Endothelial cell of umbilical vein (primary cell): ENCODE measurements at regions not wholly inside any gene's neighbourhood (a gene's known extent, or its start where the extent isn't known, plus 50 kb on each side); places are given as distances from the start of the nearest gene placed in this dataset.

Experiments
- CTCF ChIP-seq, 2 donors: IDR thresholded peaks; 1 replicate in 1 of 2; 2 replicates in 1 of 2; pipeline ENCODE4 v1.5.1; 2011; ENCODE audit warnings: low read length in 2 of 2, mild to moderate bottlenecking in 2 of 2, moderate library complexity in 2 of 2, control low read depth in 1 of 2, inconsistent platforms in 1 of 2, low read depth in 1 of 2; ENCODE audit not compliant: insufficient read depth in 1 of 2; ENCODE audit errors: extremely low read depth in 1 of 2
- EZH2 ChIP-seq: IDR thresholded peaks from 2 replicates; pipeline ENCODE4 v1.6.1; 2012; ENCODE audit warnings: borderline replicate concordance, low read depth, mild to moderate bottlenecking, moderate library complexity, low read length, inconsistent platforms; ENCODE audit not compliant: severe bottlenecking
- FOS ChIP-seq: IDR thresholded peaks from 2 replicates; pipeline ENCODE4 v1.6.1; 2011; ENCODE audit warnings: mild to moderate bottlenecking, low read length, moderate library complexity, borderline replicate concordance; ENCODE audit not compliant: insufficient read depth
- GATA2 ChIP-seq: IDR thresholded peaks from 2 replicates; pipeline ENCODE4 v1.7.0; 2011; ENCODE audit warnings: low read depth, mild to moderate bottlenecking, moderate library complexity, mixed read lengths, low read length; ENCODE audit not compliant: insufficient read length, insufficient read depth
- JUN ChIP-seq: IDR thresholded peaks from 2 replicates; pipeline ENCODE4 v1.6.1; 2011; ENCODE audit warnings: borderline replicate concordance, low read depth; ENCODE audit not compliant: insufficient read length, insufficient read depth
- MAX ChIP-seq: IDR thresholded peaks from 2 replicates; pipeline ENCODE4 v1.6.1; 2011; ENCODE audit not compliant: insufficient read depth, insufficient read length
- MYC ChIP-seq: IDR thresholded peaks from one replicate; pipeline ENCODE4 v1.6.1; 2011; ENCODE audit warnings: mild to moderate bottlenecking, low read depth, low read length
- POLR2A ChIP-seq: IDR thresholded peaks from 2 replicates; pipeline ENCODE4 v1.6.1; 2012; ENCODE audit warnings: low read depth, mild to moderate bottlenecking, control low read depth, low read length
- POLR2AphosphoS5 ChIP-seq: IDR thresholded peaks from 2 replicates; pipeline ENCODE4 v1.6.1; 2012; ENCODE audit warnings: low read depth, mild to moderate bottlenecking, control low read depth, low read length, moderate library complexity; ENCODE audit not compliant: insufficient read depth

- TF ChIP-seq GATA2 (no peak), CTCF (IDR thresholded peaks at IDR 0.05; ENCODE audit: extremely low read depth in 1 of 2, insufficient read depth in 1 of 2, low read depth in 1 of 2, low read length in 2 of 2) (no peak), EZH2 (no peak), MYC (no peak), JUN (no peak), POLR2A (no peak), POLR2AphosphoS5 (no peak), MAX (no peak), FOS (no peak)
These were observed 446.6 kb downstream of the PLA2G4A start for GRCh38 chr1:187275346-187275745.
